ENCODE measurements at regions not wholly inside any gene's neighbourhood (a gene's known extent, or its start where the extent isn't known, plus 50 kb on each side); places are given as distances from the start of the nearest gene placed in this dataset.

DNA sequence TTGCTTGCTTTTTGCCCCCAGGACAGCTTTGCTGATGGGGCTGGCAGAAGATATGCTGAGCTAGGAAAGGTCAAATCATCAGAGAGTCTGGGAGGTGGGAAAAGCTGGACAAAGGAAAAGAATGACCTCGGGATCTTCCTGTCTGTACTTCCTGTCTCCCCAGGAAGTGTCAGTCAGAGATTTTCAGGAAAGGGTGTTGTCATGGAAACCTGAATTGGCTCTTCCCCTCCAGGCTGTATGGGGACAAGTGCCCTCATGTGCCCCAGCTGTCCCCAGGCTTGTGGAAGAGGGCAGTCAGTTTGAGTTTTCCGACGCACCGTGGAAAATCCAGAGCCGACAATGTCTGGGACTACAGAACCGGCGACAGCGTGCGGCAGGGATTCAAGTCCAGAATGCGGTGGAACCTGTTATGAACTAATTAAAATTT is 122.7 kb upstream of the ZFHX3 start:
- TF ChIP-seq, protein P1, sequence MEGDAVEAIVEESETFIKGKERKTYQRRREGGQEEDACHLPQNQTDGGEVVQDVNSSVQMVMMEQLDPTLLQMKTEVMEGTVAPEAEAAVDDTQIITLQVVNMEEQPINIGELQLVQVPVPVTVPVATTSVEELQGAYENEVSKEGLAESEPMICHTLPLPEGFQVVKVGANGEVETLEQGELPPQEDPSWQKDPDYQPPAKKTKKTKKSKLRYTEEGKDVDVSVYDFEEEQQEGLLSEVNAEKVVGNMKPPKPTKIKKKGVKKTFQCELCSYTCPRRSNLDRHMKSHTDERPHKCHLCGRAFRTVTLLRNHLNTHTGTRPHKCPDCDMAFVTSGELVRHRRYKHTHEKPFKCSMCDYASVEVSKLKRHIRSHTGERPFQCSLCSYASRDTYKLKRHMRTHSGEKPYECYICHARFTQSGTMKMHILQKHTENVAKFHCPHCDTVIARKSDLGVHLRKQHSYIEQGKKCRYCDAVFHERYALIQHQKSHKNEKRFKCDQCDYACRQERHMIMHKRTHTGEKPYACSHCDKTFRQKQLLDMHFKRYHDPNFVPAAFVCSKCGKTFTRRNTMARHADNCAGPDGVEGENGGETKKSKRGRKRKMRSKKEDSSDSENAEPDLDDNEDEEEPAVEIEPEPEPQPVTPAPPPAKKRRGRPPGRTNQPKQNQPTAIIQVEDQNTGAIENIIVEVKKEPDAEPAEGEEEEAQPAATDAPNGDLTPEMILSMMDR (conservative IDR thresholded peaks at IDR 0.05 in 1 of 2, IDR thresholded peaks at IDR 0.05 in 1 of 2; ENCODE audit: low read depth in 1 of 2, low read length in 2 of 2) = no peak
- no peak for TF ChIP-seq EZH2 (IDR thresholded peaks at IDR 0.05; ENCODE audit: low read length, missing control alignments)

All from fibroblast of lung (primary cell).